HG03558 (cell line): ENCODE measurements at regions not wholly inside any gene's neighbourhood (a gene's known extent, or its start where the extent isn't known, plus 50 kb on each side); places are given as distances from the start of the nearest gene placed in this dataset.

Experiments
- ATAC-seq: cut with Tn5 transposase; IDR thresholded peaks from one replicate; pipeline ENCODE4 v1.9.1; 2021; ENCODE audit warnings: moderate number of reproducible peaks; ENCODE audit not compliant: unreplicated experiment; ENCODE audit errors: extremely low read depth

DNA sequence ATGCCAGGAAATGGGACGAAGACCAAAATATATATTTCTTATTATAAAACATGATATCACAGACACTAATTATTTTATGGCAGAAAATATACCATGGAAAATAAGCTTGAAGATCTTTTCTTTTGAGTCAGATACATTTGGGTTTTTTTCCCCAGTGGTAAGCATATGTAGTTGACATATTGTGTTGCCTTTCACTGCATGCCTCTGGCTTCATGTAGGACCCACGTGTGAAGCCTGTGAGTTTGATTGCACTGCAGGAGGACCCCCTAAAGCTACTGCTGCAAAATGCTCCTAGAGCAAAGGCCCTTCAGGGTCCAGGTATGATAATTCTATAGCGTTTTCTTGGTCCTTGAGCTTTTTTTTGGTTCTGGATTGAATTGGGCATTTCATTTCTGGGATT is 190.7 kb upstream of the KIRREL3 start:
- no peak for ATAC-seq

DNA sequence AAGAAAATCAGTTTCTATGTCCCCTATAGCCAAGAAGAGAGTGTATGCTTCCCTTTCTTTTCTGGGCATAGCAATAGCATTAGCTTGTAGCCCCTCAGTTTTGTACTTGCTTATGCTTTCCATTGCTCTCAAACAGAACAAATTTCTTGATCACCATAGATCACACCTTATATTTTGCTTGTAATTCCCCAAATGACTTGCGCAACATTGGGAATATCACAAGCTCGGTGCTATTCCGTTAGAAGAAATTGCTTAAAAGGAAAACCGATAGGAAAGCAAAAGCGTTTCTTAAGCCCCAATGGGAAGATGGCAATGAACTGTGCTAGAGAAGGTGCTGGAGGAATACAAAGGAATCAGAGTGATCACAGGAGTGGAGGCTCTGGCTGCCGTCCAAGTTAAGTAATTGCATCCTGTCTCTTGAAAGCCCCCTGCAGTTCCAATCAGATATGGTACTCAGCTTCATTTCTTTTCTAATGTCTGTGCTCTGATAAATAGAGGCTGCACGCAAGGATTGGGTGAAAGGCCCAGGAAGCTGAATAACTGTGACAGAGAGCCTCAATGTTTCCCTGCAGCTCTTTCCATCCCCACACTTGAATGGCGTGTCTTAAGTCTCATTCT is 182.1 kb upstream of the KIRREL3 start:
- ATAC-seq: no peak

DNA sequence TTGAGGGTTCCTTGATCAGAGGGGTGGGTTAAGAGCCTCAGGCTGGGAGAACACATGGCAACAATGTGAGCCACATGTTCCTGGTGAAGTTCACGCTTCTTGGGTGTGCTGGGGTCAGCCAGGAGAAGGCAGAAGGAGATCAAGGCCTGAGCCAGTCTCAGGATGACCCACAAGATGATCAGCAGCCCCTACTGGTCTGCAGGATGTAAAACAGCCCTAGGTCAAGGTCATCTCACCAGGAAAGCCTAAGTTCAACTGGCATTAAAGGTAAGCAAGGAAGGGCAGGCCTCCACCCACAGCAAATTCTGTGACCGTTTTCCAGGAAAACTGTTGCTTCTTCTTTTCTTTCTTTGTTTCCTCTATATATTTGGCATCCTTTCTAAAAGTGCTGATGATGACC is 156.7 kb upstream of the KIRREL3 start:
- no peak for ATAC-seq

DNA sequence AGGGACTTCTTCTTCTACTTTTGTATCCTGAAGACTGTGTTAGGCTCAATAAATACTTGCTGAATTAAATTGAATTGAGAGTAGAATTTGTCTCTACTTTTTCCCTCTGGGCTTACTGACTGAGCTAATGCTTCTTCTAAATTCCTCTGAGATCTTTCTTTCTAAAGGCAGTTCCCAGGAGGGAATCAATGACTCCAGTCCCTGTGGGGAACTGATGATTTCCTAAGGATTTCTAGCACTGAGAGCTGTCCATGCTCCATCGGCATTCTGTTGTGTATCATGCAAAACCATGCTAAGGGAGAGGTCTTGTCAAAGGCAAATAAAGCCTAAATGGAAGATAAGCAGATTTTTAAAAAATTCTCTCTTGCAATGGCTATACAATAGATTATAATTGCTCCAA is 148.8 kb upstream of the KIRREL3 start:
- ATAC-seq: no peak

DNA sequence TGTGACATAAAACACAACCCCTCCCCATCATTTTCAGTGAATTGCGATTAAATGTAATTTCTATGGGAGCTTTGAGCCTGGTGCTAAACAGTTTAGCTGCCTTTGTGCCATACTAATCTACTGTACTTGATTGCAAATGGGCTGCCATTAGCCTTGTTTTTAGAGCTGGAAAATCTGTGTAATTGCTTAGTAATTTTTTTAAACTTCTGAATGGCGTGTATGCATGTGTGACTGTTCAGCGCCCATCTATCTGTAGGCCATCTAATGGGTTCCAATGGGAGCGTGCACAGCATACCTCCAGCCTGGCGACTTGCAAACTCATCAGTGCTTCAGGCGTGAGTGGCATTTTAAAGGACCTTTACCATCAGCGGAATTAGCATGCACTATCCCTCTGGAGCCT is 142.7 kb upstream of the KIRREL3 start:
- no peak for ATAC-seq

DNA sequence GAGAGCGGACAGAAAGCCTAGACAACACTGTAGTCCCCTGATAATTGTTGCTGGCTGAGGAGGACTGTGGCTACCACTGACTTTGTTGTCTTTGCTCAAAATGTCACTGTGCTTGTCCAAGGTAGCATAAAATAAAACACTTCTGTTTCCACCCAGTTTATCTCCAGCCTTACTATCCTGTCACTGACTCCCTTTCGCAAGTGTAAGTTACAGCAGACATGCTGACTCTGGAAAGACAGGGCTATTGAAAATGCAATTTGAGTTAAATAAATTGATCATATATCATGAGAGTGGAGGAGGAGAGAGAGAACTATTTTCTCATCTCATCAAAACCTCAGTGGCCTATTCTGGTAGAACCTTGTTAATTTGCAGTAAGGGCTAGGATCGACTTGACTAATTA is 138.0 kb upstream of the KIRREL3 start:
- no peak for ATAC-seq

DNA sequence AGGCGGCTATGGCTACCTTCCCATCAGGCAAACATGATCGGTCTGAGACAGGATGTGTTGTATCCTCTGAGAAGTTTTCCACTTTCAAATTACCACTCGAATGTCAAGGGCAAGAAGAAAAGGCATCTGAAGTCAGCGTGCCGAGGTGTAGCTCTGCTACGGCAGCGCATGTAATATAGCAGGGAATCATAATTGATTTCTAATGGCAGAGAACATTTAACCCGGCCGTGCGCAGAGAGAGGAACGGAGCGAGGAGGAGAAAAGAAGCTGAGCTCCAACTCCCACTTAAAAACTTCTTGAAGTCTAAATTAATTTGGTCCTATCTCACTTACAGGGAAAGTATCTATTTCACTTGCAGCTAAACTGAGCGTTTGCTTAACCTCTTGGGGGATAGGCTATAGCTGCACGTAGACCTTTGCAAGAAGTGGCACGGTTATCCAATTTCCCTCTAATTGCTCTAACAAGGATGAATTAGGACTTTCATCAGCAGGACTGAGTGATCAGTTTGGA is 137.3 kb upstream of the KIRREL3 start:
- ATAC-seq: no peak

DNA sequence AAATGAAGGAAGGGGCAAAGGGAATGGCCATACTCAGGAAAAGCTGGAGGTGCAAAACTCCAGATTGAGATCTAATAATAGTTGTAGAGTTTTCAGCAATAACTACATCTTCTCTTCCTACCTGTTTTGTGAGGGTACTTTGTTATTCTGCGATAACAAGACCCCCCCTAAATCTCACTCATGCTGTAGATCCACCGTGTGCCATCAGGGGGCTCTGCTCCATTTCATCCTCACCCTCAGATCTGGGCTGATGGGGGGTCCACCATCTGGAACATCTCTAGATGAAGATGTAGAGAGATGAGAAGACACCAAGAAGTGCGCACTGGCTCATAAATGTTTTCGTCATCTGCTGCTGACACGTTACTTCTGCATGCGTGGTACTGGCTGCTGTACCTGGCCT is 135.9 kb upstream of the KIRREL3 start:
- ATAC-seq: no peak

DNA sequence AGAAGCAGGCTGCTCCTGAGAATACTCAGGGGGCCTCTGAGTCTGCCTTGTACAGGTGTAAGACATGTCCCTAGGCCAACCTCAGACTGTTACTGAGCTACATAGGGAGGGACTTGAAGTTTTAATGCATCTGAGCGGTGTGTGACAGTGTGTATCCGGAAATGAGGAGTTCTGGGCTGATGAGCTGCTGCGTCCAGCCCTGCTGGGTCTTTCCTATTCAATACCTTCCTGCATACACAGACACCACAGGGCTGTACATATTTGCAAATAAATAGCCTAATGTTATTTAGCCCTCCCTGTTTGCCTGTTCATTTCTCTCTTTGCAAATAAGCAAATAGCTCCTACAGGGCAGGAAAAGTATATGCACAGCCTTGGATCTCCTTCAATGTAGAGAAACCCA is 134.7 kb upstream of the KIRREL3 start:
- ATAC-seq: no peak

DNA sequence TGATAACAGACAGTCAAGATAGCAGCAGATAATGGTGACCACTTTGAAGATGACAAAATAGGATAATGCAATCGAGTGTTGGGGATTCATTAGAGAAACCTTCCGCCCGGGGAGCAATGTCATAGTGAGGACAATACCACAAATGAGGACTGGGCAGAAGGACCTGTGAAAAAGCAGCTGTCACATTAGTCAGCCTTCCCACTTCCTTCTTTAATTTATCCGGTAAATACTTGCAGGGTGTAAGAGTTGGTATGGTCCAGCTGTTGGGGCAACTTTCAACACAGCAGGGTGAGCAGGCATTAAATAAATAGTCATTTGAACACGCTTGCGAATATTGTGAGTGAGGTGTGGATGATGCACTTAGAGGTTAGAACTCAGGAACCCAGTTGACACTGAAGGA is 132.5 kb upstream of the KIRREL3 start:
- no peak for ATAC-seq

DNA sequence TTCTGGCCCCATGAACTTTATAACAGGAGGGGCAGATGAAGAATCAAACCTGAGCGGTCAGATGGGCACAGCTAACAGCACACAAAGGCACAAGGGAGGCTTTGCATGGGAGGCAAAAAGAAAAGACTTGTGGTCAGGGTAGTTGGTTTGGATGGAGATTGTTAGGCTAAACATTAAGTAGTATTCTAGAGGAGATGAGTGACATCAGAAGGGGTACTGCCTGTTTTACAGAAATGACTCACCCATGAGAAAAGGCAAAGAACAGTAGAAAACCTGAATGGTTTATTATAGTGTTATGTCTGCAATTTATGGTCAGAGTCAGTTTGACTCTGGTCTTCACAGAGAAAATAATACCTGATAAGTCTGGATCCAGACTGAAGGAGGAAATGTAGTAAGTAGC is 129.8 kb upstream of the KIRREL3 start:
- peak; percentile 76 for ATAC-seq

DNA sequence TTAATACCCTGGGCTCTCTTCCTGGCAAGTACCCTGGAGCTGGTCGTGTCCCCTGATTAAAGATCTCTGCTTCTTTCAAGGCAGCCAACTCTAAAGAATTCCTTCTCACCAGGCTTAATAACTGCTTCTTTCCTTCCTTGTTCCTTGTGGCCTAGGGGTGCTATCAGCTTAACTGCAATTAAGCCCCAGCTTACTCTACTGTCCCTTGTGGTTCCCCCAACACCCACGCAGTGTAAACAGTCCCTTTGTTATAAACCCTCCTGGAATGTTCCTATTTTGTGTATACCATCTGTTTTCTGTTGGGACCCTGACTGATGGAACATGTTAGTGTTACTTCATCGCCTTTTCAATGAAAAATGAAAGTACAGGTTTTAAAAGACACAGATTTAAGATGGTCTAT is 126.4 kb upstream of the KIRREL3 start:
- ATAC-seq: no peak

DNA sequence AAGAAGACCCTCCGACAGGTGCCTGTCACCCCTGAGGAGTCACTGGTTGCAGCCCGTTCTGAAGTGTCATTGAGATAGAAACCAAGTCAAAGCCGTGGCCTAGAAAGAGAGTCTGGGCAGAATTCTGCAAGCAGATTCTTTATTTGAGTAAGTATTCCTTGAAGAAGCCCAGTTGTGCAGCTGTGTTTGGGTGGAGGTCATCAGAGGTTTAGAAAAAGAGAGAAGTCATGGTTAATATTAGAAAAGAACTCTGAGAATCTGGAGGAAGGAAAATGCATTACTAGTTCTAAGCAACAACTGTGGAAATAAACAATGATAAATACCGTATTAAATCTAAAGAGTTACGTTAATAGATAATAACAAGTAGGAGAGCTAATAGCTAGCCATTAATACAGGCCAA is 118.8 kb upstream of the KIRREL3 start:
- no peak for ATAC-seq

DNA sequence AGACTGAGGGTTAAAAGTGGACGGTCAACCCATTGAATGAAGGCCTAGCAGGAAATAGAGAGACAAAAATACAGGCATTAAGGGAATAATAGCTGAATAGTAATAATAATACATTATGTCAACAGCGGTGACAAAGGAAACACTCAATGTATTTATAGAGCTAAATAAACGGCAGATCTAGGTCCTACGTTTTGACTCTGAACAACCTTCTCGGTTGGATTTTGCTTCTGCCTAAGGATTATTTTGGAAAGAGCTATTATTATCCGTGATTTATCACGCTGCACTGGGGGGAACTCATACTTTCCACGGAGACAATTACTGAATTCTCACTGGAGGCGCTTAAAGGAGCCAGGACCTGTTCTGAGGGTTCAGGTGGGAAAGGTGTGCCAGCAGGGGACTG is 118.2 kb upstream of the KIRREL3 start:
- no peak for ATAC-seq

DNA sequence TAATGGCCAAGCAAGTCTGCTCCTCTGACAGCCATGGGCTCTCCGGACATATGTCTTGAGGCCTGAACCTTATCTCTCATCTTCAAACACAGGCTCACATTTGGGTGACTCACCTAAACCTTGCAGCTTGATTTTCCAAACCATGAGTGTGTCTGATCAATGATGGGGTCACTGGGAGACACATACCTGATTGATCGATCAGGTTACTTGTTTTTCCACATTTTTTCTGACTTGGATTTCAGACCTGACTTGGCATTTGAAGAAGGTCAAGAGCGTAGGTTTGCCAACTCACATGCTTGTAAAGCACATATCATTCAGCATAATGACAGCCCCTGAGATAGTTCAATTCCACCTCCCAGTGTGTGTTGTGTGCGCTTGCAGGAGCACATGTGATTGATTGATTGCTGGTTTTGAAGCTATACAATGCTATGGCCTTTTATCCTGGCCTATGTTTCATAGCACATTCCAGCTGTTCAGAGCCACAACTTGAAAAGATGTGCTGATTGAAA is 116.7 kb upstream of the KIRREL3 start:
- ATAC-seq: no peak

DNA sequence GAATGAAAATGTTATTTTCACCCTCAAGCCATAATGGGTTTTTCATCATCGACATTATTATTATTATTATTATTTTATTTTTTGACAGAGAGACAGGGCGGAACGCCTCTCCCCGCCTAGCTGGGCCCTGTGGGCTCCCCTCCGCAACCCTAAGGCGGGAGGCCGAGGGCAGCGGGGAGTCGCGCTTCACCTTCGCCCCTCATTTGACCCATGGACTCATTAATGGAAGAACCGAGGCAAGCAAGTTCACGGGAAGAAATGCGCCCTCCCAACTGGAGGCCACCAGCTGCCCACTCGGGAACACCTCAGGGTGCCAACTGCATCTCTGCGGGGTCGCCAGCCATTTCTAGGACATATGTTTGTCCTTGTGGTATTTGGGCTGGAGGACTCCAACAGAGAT is 115.3 kb upstream of the KIRREL3 start:
- no peak for ATAC-seq

DNA sequence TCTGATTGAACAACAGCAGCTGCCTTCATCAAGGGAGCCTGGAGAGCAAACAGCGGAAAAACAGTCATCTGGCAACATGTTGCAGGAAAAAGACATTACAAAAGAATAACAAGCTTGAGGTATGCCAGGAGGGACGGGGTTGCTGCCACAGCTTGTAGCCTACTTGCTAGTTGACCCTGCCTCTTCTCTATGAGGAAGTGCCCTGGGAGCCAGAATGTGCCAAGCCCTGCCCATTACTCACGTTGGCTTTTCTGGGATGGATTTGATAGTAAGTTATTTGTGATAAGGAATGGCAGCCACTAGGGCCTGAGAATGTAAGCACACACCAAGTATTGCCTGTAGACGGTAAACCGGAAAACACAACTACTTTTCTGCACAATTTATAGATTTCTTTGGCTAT is 113.5 kb upstream of the KIRREL3 start:
- ATAC-seq: no peak

DNA sequence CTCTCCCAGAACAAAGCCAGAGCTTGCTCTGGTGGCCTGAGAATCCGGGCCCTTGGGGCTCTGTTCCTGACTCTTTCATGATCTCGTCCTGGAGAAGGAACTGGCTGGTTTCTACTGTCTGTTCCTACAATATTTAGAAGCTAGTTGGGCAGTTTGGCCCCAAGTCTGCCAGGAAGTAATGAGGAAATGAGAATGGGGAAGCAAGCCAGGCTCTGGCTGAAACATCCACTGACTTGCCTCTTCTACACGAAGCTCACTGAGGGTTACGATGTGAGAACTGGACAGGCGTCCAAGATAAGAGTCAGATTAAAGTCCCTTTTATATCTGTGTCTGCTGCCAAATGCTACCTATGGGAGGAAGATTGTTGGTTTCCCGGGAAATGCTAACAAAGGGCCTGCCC is 110.0 kb upstream of the KIRREL3 start:
- ATAC-seq: no peak

DNA sequence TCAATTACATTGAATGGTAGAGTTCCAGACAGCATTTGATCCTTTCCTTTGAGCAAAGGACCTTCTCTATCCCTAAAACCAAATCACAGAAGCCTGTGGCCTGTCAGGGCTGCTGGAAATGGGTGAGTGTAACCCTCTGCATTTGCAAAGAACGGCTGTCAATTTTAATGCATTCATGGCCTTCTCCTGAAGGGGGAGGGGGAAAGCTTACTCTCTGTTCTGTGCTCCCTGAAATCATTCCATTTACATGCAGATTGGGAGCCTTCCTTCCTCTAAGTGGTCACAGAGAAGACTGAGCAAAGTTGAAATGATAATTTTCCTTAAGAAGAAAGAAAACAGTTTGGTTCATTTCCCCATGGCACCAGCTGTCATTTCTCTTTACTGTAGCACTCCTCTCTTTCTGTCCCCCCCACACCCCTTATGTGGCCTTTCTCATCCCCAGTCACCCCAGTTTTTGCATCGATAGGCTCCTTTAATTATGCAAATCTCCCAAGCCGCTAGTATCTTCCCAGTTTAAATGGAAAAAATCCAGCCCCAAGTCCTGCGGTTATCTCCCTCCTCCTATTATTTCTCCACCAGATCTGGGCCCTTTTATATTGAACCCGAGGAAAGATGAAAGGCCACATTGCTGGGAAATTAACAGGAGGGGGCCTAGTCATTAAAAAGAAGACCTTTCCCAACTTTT is 109.4 kb upstream of the KIRREL3 start:
- ATAC-seq: no peak

DNA sequence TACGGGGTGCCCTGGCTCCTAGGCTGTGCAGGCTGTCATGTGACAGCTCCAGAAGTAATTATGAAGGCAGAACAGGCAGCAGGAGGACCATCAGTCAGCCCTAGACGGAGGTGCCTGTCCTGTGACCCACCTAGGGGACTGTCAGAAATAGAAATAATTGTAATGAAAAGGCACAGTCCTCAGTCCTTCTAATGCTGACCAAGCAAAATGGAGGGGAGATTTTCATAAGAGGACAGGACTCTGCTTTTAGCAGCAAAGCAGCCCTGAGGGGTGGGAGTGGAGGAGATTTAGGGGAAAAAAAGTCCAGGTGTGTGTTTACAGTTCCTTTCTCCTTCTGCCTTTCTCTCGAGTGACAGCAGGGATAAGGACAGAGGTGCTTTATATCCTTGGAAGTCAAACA is 108.3 kb upstream of the KIRREL3 start:
- ATAC-seq: no peak

DNA sequence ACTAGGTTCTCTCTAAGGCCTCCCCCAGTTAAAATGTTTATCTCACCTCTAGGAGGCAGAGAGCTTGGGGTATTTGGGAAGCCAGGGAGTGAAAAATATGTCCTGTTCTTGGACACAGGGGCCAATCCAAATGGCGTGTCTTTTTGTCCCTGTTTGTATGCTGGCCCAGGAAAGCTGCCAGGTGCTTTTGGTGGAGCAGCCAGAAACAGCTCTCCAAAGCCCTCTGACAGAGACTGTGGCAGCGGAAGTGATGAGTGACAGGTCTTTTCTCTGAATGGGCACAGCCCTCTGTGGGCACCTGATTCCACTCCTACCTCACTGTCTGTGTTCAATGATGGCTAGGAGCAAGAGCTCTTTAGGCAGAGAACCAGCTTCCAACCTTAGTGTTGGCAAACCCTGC is 106.4 kb upstream of the KIRREL3 start:
- no peak for ATAC-seq
